Thyroid gland (tissue), 4 donors: ENCODE measurements at regions not wholly inside any gene's neighbourhood (a gene's known extent, or its start where the extent isn't known, plus 50 kb on each side); places are given as distances from the start of the nearest gene placed in this dataset.

ENCODE experiments used
- POLR2A ChIP-seq, 2 donors: fragments of 450-650 bp; IDR thresholded peaks; one replicate each; pipeline ENCODE4 v1.6.1; 2017; ENCODE audit warnings: antibody characterized with exemption in 2 of 2, mild to moderate bottlenecking in 2 of 2, moderate library complexity in 1 of 2
- TF ChIP-seq, protein P1 (sequence below), 6 experiments: fragments of 200-600 bp in 3 of 6; fragments of 450-650 bp in 3 of 6; sonication (generic) in 3 of 6; IDR thresholded peaks; one replicate each; pipeline ENCODE4 v1.5.1; 2016 to 2019; ENCODE audit warnings: antibody characterized with exemption in 6 of 6, mild to moderate bottlenecking in 2 of 6, inconsistent platforms in 1 of 6, moderate library complexity in 1 of 6

DNA sequence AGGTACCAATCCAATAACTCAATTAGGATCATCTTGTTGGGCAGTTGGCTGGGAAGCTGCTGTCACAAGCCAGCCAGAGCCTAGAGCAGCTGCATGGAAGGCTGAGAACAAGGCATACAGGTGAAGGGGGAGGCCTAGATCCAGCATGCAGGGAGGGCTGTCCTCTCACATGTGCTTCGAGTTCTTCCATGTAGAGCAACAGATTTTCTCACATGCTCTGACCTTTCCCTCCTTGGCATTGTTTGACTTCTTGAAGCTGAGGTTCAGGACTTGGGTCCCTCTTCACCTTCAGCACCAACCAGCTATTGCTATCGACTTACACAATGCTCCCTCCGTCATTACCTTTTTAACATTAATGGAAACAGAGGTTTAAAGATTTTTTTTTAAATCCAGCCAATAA lies 257.7 kb downstream of the ATG4C start:
- TF ChIP-seq, protein P1, sequence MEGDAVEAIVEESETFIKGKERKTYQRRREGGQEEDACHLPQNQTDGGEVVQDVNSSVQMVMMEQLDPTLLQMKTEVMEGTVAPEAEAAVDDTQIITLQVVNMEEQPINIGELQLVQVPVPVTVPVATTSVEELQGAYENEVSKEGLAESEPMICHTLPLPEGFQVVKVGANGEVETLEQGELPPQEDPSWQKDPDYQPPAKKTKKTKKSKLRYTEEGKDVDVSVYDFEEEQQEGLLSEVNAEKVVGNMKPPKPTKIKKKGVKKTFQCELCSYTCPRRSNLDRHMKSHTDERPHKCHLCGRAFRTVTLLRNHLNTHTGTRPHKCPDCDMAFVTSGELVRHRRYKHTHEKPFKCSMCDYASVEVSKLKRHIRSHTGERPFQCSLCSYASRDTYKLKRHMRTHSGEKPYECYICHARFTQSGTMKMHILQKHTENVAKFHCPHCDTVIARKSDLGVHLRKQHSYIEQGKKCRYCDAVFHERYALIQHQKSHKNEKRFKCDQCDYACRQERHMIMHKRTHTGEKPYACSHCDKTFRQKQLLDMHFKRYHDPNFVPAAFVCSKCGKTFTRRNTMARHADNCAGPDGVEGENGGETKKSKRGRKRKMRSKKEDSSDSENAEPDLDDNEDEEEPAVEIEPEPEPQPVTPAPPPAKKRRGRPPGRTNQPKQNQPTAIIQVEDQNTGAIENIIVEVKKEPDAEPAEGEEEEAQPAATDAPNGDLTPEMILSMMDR (IDR thresholded peaks at IDR 0.05), result no peak
- TF ChIP-seq POLR2A (IDR thresholded peaks at IDR 0.05), result no peak
